ENCODE measurements at regions not wholly inside any gene's neighbourhood (a gene's known extent, or its start where the extent isn't known, plus 50 kb on each side); places are given as distances from the start of the nearest gene placed in this dataset.

DNA sequence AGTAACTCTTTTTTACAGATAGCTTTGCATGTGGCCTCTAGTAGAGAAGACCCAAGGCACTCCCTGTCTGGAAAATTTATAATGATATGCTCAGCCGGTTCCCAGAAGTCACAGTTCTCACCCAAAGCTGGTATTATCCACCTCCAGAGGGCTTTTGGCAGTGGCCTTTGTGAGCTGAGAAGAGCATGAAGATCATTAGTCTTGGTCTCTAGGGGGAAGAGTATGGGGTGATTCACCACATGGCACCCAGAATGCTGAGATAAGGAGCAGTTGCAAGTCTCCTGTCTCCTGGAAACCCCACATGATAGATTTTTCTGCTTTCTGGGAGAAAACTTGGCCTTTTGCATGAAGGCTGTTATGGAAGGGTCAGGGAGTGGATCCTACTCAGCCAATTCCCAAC is 75.4 kb upstream of the PRPS1 start:
- no peaks in the 10 kb centered on the region for H3K4me1 ChIP-seq (ENCODE audit: control insufficient read depth, insufficient read depth, low read length)
- H3K36me3 ChIP-seq (ENCODE audit: control insufficient read depth in 2 of 2, insufficient read depth in 2 of 2, low read length in 1 of 2) = no peaks in the 10 kb centered on the region
- no peaks in the 10 kb centered on the region for H4K20me1 ChIP-seq (ENCODE audit: control insufficient read depth, insufficient read depth)
- no peak for FAIRE-seq
- BruUV-seq (replicated peaks) = no TSS peak
- no peaks in the 10 kb centered on the region for H3K9me3 ChIP-seq (replicated peaks; ENCODE audit: control insufficient read depth, insufficient read depth, low read length)
- ATAC-seq = no peak
- ChIA-PET CTCF (no interaction called here), SMC1A (ENCODE audit: uncharacterized antibody, unreplicated experiment) (no interaction called here), POLR2A (no interaction called here), RAD21 (ENCODE audit: unreplicated experiment) (no interaction called here)
- no peak for DNase-seq (ENCODE audit: low read depth, low spot score)
- H3K9ac ChIP-seq (ENCODE audit: control insufficient read depth, insufficient read depth, low read length) = no peak overlapping the region
- H3K4me3 ChIP-seq = no peak overlapping the region
- H3K4me2 ChIP-seq (ENCODE audit: control insufficient read depth, insufficient read depth) = no peak overlapping the region
- in situ Hi-C loops (cut with MboI) = no loop called here
- no peak overlapping the region for H2AFZ ChIP-seq (ENCODE audit: control insufficient read depth, low read depth, low read length)
- H3K27ac ChIP-seq (ENCODE audit: control insufficient read depth, insufficient read depth) = no peak overlapping the region
- intact Hi-C loops (cut with micrococcal nuclease; ENCODE audit: unreplicated experiment) = no loop called here
- no peaks in the 10 kb centered on the region; a peak in 1 of 4 replicates for H3K27me3 ChIP-seq (replicated peaks in 1 of 2; ENCODE audit: control insufficient read depth in 2 of 2, insufficient read depth in 2 of 2, low read length in 1 of 2)
- no peaks in the 10 kb centered on the region for H3K79me2 ChIP-seq (ENCODE audit: control insufficient read depth, insufficient read depth, low read length)
- 0% methylated on average over 1 of the region's 1 CpG for WGBS (ENCODE audit: insufficient coverage, insufficient replicate concordance, low lambda C conversion rate, missing lambda C conversion rate)
- TF ChIP-seq NR2F1 (conservative IDR thresholded peaks at IDR 0.05) (no peak), JUNB (IDR thresholded peaks at IDR 0.05) (no peak), IKZF1 (conservative IDR thresholded peaks at IDR 0.05) (no peak), POLR2AphosphoS5 (IDR thresholded peaks at IDR 0.05; ENCODE audit: low read length) (no peak), SMAD1 (IDR thresholded peaks at IDR 0.05; ENCODE audit: low read depth, partially characterized antibody) (no peak), SMC3 (IDR thresholded peaks at IDR 0.05; ENCODE audit: borderline replicate concordance, low read length) (no peak)
- TF ChIP-seq, protein P1, sequence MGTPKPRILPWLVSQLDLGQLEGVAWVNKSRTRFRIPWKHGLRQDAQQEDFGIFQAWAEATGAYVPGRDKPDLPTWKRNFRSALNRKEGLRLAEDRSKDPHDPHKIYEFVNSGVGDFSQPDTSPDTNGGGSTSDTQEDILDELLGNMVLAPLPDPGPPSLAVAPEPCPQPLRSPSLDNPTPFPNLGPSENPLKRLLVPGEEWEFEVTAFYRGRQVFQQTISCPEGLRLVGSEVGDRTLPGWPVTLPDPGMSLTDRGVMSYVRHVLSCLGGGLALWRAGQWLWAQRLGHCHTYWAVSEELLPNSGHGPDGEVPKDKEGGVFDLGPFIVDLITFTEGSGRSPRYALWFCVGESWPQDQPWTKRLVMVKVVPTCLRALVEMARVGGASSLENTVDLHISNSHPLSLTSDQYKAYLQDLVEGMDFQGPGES (IDR thresholded peaks at IDR 0.05) = no peak
- TF ChIP-seq, protein P2, sequence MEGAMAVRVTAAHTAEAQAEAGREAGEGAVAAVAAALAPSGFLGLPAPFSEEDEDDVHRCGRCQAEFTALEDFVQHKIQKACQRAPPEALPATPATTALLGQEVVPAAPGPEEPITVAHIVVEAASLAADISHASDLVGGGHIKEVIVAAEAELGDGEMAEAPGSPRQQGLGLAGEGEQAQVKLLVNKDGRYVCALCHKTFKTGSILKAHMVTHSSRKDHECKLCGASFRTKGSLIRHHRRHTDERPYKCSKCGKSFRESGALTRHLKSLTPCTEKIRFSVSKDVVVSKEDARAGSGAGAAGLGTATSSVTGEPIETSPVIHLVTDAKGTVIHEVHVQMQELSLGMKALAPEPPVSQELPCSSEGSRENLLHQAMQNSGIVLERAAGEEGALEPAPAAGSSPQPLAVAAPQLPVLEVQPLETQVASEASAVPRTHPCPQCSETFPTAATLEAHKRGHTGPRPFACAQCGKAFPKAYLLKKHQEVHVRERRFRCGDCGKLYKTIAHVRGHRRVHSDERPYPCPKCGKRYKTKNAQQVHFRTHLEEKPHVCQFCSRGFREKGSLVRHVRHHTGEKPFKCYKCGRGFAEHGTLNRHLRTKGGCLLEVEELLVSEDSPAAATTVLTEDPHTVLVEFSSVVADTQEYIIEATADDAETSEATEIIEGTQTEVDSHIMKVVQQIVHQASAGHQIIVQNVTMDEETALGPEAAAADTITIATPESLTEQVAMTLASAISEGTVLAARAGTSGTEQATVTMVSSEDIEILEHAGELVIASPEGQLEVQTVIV (IDR thresholded peaks at IDR 0.05; ENCODE audit: borderline replicate concordance, partially characterized antibody) = no peak
- TF ChIP-seq, protein P3, sequence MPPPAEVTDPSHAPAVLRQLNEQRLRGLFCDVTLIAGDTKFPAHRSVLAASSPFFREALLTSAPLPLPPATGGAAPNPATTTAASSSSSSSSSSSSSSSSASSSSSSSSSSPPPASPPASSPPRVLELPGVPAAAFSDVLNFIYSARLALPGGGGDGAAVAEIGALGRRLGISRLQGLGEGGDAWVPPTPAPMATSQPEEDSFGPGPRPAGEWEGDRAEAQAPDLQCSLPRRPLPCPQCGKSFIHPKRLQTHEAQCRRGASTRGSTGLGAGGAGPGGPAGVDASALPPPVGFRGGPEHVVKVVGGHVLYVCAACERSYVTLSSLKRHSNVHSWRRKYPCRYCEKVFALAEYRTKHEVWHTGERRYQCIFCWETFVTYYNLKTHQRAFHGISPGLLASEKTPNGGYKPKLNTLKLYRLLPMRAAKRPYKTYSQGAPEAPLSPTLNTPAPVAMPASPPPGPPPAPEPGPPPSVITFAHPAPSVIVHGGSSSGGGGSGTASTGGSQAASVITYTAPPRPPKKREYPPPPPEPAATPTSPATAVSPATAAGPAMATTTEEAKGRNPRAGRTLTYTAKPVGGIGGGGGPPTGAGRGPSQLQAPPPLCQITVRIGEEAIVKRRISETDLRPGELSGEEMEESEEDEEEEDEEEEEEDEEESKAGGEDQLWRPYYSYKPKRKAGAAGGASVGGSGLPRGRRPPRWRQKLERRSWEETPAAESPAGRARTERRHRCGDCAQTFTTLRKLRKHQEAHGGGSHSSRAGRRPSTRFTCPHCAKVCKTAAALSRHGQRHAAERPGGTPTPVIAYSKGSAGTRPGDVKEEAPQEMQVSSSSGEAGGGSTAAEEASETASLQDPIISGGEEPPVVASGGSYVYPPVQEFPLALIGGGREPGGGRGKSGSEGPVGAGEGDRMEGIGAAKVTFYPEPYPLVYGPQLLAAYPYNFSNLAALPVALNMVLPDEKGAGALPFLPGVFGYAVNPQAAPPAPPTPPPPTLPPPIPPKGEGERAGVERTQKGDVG (CRISPR knock-in tag; IDR thresholded peaks at IDR 0.05) = no peak
- TF ChIP-seq, protein P4, sequence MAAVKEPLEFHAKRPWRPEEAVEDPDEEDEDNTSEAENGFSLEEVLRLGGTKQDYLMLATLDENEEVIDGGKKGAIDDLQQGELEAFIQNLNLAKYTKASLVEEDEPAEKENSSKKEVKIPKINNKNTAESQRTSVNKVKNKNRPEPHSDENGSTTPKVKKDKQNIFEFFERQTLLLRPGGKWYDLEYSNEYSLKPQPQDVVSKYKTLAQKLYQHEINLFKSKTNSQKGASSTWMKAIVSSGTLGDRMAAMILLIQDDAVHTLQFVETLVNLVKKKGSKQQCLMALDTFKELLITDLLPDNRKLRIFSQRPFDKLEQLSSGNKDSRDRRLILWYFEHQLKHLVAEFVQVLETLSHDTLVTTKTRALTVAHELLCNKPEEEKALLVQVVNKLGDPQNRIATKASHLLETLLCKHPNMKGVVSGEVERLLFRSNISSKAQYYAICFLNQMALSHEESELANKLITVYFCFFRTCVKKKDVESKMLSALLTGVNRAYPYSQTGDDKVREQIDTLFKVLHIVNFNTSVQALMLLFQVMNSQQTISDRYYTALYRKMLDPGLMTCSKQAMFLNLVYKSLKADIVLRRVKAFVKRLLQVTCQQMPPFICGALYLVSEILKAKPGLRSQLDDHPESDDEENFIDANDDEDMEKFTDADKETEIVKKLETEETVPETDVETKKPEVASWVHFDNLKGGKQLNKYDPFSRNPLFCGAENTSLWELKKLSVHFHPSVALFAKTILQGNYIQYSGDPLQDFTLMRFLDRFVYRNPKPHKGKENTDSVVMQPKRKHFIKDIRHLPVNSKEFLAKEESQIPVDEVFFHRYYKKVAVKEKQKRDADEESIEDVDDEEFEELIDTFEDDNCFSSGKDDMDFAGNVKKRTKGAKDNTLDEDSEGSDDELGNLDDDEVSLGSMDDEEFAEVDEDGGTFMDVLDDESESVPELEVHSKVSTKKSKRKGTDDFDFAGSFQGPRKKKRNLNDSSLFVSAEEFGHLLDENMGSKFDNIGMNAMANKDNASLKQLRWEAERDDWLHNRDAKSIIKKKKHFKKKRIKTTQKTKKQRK (IDR thresholded peaks at IDR 0.05; ENCODE audit: low read depth, low read length) = no peak
- TF ChIP-seq, protein P5, sequence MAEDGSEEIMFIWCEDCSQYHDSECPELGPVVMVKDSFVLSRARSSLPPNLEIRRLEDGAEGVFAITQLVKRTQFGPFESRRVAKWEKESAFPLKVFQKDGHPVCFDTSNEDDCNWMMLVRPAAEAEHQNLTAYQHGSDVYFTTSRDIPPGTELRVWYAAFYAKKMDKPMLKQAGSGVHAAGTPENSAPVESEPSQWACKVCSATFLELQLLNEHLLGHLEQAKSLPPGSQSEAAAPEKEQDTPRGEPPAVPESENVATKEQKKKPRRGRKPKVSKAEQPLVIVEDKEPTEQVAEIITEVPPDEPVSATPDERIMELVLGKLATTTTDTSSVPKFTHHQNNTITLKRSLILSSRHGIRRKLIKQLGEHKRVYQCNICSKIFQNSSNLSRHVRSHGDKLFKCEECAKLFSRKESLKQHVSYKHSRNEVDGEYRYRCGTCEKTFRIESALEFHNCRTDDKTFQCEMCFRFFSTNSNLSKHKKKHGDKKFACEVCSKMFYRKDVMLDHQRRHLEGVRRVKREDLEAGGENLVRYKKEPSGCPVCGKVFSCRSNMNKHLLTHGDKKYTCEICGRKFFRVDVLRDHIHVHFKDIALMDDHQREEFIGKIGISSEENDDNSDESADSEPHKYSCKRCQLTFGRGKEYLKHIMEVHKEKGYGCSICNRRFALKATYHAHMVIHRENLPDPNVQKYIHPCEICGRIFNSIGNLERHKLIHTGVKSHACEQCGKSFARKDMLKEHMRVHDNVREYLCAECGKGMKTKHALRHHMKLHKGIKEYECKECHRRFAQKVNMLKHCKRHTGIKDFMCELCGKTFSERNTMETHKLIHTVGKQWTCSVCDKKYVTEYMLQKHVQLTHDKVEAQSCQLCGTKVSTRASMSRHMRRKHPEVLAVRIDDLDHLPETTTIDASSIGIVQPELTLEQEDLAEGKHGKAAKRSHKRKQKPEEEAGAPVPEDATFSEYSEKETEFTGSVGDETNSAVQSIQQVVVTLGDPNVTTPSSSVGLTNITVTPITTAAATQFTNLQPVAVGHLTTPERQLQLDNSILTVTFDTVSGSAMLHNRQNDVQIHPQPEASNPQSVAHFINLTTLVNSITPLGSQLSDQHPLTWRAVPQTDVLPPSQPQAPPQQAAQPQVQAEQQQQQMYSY (CRISPR knock-in tag; IDR thresholded peaks at IDR 0.05) = no peak
